ENCODE measurements at regions not wholly inside any gene's neighbourhood (a gene's known extent, or its start where the extent isn't known, plus 50 kb on each side); places are given as distances from the start of the nearest gene placed in this dataset.

DNA sequence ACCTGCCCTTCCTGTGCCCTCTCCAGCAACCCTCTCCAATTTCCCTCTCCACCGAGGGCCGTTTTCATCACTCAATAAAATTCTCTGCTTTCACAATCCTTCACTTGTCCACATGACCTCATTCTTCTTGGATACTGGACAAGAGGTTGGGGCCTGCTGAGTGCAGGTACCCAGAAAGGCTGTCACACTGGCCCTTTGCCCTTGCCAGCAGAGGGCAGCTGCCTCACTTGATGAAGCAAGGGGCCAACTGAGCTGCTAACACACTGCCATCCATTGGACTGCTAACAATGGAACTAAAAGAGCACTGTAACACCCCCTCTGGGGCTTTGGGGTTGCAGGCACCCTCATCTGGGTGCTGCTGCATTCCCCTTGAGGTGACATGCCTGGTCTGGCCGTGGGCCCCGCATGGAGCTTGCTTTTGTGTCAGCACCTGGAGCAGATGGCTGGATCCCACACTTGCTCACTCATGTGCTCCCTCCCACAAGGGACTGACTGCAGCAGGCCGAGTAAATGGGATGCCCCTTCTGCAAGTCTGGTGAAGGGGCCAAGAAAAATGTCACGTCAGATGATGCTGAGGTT, 308.1 kb upstream of the ADCY2 start:
- TF ChIP-seq SP1 (IDR thresholded peaks at IDR 0.05) (no peak), SUZ12 (IDR thresholded peaks at IDR 0.05) (no peak), FOXM1 (IDR thresholded peaks at IDR 0.05; ENCODE audit: borderline replicate concordance) (no peak), BHLHE40 (IDR thresholded peaks at IDR 0.05; ENCODE audit: borderline replicate concordance) (no peak), ARNT (IDR thresholded peaks at IDR 0.05) (no peak), PKNOX1 (IDR thresholded peaks at IDR 0.05) (no peak)

Data from HEK293T (cell line).